ENCODE measurements at regions not wholly inside any gene's neighbourhood (a gene's known extent, or its start where the extent isn't known, plus 50 kb on each side); places are given as distances from the start of the nearest gene placed in this dataset.

DNA sequence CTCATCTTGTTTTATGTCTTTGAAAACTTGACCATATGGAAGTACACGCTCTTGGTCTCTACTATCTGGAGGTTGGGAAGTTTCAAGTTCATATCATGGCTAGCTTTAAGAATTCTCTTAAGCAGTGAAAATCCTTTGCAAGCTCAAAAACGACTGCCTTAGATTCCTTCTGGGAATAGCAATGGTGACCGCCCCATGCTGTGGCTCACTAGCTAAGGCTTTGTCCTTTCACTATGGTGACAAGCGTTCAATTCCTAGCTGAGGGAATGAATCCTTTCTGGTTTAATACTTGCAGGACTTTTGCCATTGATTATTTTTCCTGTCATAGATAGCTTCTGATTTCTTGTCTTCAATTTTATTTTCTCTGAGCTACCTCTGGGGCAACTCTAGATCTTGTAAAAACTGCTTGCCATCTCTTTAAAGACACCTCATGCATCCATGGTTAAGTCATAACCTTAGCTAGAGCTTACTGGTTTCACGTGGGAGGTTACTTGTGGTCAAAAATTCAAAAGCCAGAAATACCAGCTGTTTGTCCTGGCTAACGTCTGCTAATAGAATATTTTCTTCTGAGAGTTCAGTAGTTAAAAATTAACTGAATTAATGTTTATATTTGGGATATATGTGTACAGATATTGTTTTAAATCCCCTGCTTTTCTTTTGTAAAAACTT, 673.4 kb upstream of the CBLB start:
- intact Hi-C loops (cut with DNase I): no loop called here

DNA sequence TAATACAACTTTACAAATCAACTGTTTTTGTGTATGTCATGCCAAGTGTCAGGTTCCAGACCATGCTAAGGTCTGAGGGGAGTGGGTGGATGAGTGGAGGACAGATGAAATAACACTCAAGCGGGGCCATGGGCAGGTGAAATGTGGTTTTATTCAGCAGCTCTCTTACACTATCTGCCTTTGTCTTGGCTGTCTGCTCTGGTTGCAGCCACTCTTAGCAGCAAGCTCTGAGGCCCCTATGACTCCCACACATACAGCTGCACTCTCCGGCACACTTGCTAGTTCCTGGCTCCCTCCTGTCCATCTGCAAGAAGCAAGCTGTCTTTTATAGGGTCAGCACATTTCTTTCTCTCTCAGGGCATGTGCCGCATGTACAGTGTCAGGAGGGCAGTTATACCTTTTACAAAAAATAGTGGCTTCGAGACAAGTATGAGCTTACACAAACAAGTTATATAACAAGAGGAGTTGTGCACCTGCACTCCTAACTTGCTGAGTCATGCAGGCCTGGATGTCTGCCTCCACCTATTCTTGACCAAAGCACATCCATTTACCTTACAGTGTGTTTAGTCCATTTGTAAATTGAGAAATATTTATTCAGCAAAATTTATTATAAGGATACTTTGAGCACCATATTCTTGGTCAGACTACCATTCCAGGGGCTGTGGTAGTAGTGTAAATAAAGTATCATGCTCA, 683.7 kb upstream of the CBLB start:
- no peak overlapping the region for H3K4me3 ChIP-seq (ENCODE audit: low read length)
- no peaks in the 10 kb centered on the region for H3K4me1 ChIP-seq (ENCODE audit: control insufficient read depth, insufficient read depth, low read length)
- DNase-seq: no peak
- H3K27me3 ChIP-seq (ENCODE audit: control insufficient read depth, insufficient read depth): no peaks in the 10 kb centered on the region
- H3K9me3 ChIP-seq (ENCODE audit: control insufficient read depth, low read length): no peaks in the 10 kb centered on the region
- intact Hi-C loops (cut with DNase I): no loop called here
- WGBS: 93% methylated on average over 4 of the region's 4 CpGs
- no peak for ATAC-seq
- no peak overlapping the region for H3K27ac ChIP-seq (ENCODE audit: low read length)

More for the DNA sequence above, 673.4 kb upstream of the CBLB start:
- DNase-seq (no peak), ATAC-seq (no peak)
- no peak overlapping the region for H3K27ac ChIP-seq (ENCODE audit: low read length)
- no peak overlapping the region for H3K4me3 ChIP-seq (ENCODE audit: low read length)
- no peaks in the 10 kb centered on the region for H3K27me3 ChIP-seq (ENCODE audit: control insufficient read depth, insufficient read depth)
- 63% methylated on average over 6 of the region's 6 CpGs for WGBS
- H3K9me3 ChIP-seq (ENCODE audit: control insufficient read depth, low read length): no peaks in the 10 kb centered on the region
- H3K4me1 ChIP-seq (ENCODE audit: control insufficient read depth, insufficient read depth, low read length): no peaks in the 10 kb centered on the region

DNA sequence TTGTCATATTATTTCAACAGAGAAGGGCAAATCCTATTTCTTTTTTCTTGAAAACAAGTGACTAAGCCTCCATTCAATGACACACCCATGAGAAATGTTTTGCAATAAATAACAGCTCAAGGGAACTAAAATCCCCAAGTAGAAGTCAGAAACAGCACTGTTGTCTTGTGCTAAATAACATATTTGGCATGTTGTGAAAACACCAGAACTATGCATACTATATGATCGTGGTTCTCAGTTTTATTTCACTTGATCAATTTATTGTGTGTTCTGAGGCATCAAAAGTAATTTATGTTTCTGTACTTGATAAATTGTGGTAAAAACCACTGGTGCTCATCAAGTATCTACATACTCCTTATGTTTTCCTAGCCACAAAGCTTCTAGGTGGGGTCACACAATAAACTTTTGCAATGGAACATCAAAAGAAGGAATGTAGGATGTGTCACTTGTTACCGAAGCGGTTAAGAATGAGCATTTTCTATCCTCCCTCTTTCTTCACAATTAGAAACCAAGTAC, 691.7 kb upstream of the CBLB start:
- H3K9me3 ChIP-seq (ENCODE audit: control insufficient read depth, low read length): no peaks in the 10 kb centered on the region
- H3K27me3 ChIP-seq (ENCODE audit: control insufficient read depth, insufficient read depth): no peaks in the 10 kb centered on the region
- WGBS: 89% methylated on average over 3 of the region's 3 CpGs
- no peak overlapping the region for H3K4me3 ChIP-seq (ENCODE audit: low read length)
- intact Hi-C loops (cut with DNase I): no loop called here
- no peak overlapping the region for H3K27ac ChIP-seq (ENCODE audit: low read length)
- DNase-seq (no peak), ATAC-seq (no peak)
- H3K4me1 ChIP-seq (ENCODE audit: control insufficient read depth, insufficient read depth, low read length): no peaks in the 10 kb centered on the region

GRCh38 chr3:106566277-106566676, 697.5 kb upstream of the CBLB start:
- ATAC-seq: no peak
- WGBS: 45% methylated on average over 4 of the region's 4 CpGs
- Histone ChIP-seq H3K4me1 (ENCODE audit: control insufficient read depth, insufficient read depth, low read length) (no peaks in the 10 kb centered on the region), H3K27me3 (ENCODE audit: control insufficient read depth, insufficient read depth) (no peaks in the 10 kb centered on the region), H3K9me3 (ENCODE audit: control insufficient read depth, low read length) (no peaks in the 10 kb centered on the region), H3K27ac (ENCODE audit: low read length) (no peak overlapping the region), H3K4me3 (ENCODE audit: low read length) (no peak overlapping the region)
- intact Hi-C loops (cut with DNase I): no loop called here
- no peak for DNase-seq

- no peaks in the 10 kb centered on the region for H3K27me3 ChIP-seq (ENCODE audit: control insufficient read depth, insufficient read depth)
- intact Hi-C loops (cut with DNase I): no loop called here
These were observed 701.6 kb upstream of the CBLB start for GRCh38 chr3:106570426-106570825.

DNA sequence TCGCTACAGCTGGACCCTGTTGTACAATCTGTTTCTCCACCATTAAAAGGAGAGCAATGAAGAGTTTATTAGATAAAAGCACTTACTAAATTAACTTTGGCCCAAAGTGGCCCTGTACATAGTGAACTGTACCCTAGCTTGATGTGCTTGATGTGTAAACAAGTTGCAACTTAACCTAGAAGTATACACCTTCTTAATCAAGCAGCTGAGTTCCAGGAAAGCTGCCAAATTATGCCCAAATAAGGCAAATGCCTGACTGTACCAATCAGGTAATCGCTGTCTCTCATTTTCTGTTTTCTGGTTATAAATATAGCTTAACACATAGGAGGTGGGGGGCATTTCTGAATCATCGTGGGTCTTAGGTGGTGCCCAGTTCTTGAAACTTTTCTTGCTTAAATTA, 704.8 kb upstream of the CBLB start:
- no peaks in the 10 kb centered on the region for H3K4me1 ChIP-seq (ENCODE audit: control insufficient read depth, insufficient read depth, low read length)
- DNase-seq (no peak), ATAC-seq (no peak)
- H3K4me3 ChIP-seq (ENCODE audit: low read length): no peak overlapping the region
- no peak overlapping the region for H3K27ac ChIP-seq (ENCODE audit: low read length)
- no peaks in the 10 kb centered on the region for H3K27me3 ChIP-seq (ENCODE audit: control insufficient read depth, insufficient read depth)
- no peaks in the 10 kb centered on the region for H3K9me3 ChIP-seq (ENCODE audit: control insufficient read depth, low read length)
- intact Hi-C loops (cut with DNase I): no loop called here
- WGBS: 88% methylated on average over 3 of the region's 3 CpGs

More at GRCh38 chr3:106570426-106570825, 701.6 kb upstream of the CBLB start:
- ATAC-seq (no peak), DNase-seq (no peak)
- Histone ChIP-seq H3K4me1 (ENCODE audit: control insufficient read depth, insufficient read depth, low read length) (no peaks in the 10 kb centered on the region), H3K4me3 (ENCODE audit: low read length) (no peak overlapping the region), H3K9me3 (ENCODE audit: control insufficient read depth, low read length) (no peaks in the 10 kb centered on the region), H3K27ac (ENCODE audit: low read length) (no peak overlapping the region)
- WGBS: 71% methylated on average over 1 of the region's 1 CpG

GRCh38 chr3:106575029-106575428, 706.2 kb upstream of the CBLB start:
- intact Hi-C loops (cut with DNase I): no loop called here

GRCh38 chr3:106577241-106577640, 708.4 kb upstream of the CBLB start:
- no peaks in the 10 kb centered on the region for H3K4me1 ChIP-seq (ENCODE audit: control insufficient read depth, insufficient read depth, low read length)
- no peaks in the 10 kb centered on the region for H3K27me3 ChIP-seq (ENCODE audit: control insufficient read depth, insufficient read depth)
- H3K27ac ChIP-seq (ENCODE audit: low read length): no peak overlapping the region
- H3K4me3 ChIP-seq (ENCODE audit: low read length): no peak overlapping the region
- no peaks in the 10 kb centered on the region for H3K9me3 ChIP-seq (ENCODE audit: control insufficient read depth, low read length)
- ATAC-seq: no peak
- DNase-seq: no peak
- 86% methylated on average over 1 of the region's 1 CpG for WGBS
- intact Hi-C loops (cut with DNase I): no loop called here

More at GRCh38 chr3:106575029-106575428, 706.2 kb upstream of the CBLB start:
- no peak overlapping the region for H3K4me3 ChIP-seq (ENCODE audit: low read length)
- DNase-seq (no peak), ATAC-seq (no peak)
- H3K27me3 ChIP-seq (ENCODE audit: control insufficient read depth, insufficient read depth): no peaks in the 10 kb centered on the region
- WGBS: 93% methylated on average over 1 of the region's 1 CpG
- no peaks in the 10 kb centered on the region for H3K9me3 ChIP-seq (ENCODE audit: control insufficient read depth, low read length)
- no peaks in the 10 kb centered on the region for H3K4me1 ChIP-seq (ENCODE audit: control insufficient read depth, insufficient read depth, low read length)
- H3K27ac ChIP-seq (ENCODE audit: low read length): no peak overlapping the region

DNA sequence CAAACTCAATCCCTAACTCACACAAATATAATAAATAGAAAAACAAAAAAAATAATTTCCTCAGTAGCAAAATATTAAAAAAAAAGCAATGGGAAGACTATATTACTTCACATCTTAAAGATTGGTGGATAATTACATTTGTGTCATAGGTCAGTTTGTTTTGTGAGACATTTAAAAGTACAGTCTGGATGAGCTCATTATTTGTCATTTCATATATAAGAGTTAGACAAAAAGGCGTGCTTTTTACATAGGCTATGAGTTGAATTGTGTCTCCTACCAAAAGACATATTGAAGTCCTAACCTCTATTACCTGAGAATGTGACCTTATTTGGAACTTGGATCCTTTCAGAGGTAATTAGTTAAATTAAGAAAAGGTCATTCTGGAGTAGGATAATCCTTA, 710.1 kb upstream of the CBLB start:
- DNase-seq (no peak), ATAC-seq (no peak)
- 93% methylated on average over 1 of the region's 1 CpG for whole genome bisulfite sequencing
- intact Hi-C loops (cut with DNase I): no loop called here
- no peaks in the 10 kb centered on the region for H3K9me3 ChIP-seq (ENCODE audit: control insufficient read depth, low read length)
- no peak overlapping the region for H3K4me3 ChIP-seq (ENCODE audit: low read length)
- no peaks in the 10 kb centered on the region for H3K4me1 ChIP-seq (ENCODE audit: control insufficient read depth, insufficient read depth, low read length)
- H3K27ac ChIP-seq (ENCODE audit: low read length): no peak overlapping the region
- H3K27me3 ChIP-seq (ENCODE audit: control insufficient read depth, insufficient read depth): no peaks in the 10 kb centered on the region

DNA sequence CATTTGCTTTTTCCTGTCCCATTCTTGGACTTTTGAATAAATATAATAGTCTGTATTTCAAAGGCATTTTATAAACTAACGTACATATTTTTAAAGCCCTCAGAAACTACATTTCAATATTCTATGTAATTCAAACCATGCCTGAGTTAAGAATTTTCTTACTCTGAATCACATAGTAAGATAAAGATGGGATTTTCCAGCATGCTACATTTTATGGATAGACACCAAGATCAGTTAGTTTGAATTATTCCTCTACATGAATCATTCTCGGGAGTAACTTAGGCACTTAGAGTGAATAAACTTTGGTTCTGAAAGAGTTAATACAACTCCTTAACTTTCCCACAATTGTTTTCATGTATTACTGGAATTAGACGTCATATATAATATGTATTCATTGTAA, 713.3 kb upstream of the CBLB start:
- Histone ChIP-seq H3K4me1 (ENCODE audit: control insufficient read depth, insufficient read depth, low read length) (no peaks in the 10 kb centered on the region), H3K9me3 (ENCODE audit: control insufficient read depth, low read length) (no peaks in the 10 kb centered on the region), H3K27ac (ENCODE audit: low read length) (no peak overlapping the region), H3K27me3 (ENCODE audit: control insufficient read depth, insufficient read depth) (no peaks in the 10 kb centered on the region), H3K4me3 (ENCODE audit: low read length) (no peak overlapping the region)
- intact Hi-C loops (cut with DNase I): no loop called here
- 74% methylated on average over 3 of the region's 3 CpGs for WGBS
- ATAC-seq: no peak
- no peak for DNase-seq

GRCh38 chr3:106587551-106587950, 718.7 kb upstream of the CBLB start:
- intact Hi-C loops (cut with DNase I): no loop called here
- Histone ChIP-seq H3K4me1 (ENCODE audit: control insufficient read depth, insufficient read depth, low read length) (no peaks in the 10 kb centered on the region), H3K4me3 (ENCODE audit: low read length) (no peak overlapping the region), H3K27ac (ENCODE audit: low read length) (no peak overlapping the region), H3K27me3 (ENCODE audit: control insufficient read depth, insufficient read depth) (no peaks in the 10 kb centered on the region), H3K9me3 (ENCODE audit: control insufficient read depth, low read length) (no peaks in the 10 kb centered on the region)
- DNase-seq: no peak
- WGBS: 89% methylated on average over 6 of the region's 6 CpGs
- no peak for ATAC-seq

All from right cardiac atrium (tissue), 5 donors.